NB4 (cell line): ENCODE measurements at regions not wholly inside any gene's neighbourhood (a gene's known extent, or its start where the extent isn't known, plus 50 kb on each side); places are given as distances from the start of the nearest gene placed in this dataset.

Experiments used
- MYC ChIP-seq: IDR thresholded peaks from 2 replicates; pipeline ENCODE4 v1.6.1; 2011; ENCODE audit warnings: low read depth, low read length
- POLR2A ChIP-seq: IDR thresholded peaks from 2 replicates; pipeline ENCODE4 v1.6.1; 2011; ENCODE audit warnings: mild to moderate bottlenecking; ENCODE audit not compliant: insufficient read length; ENCODE audit errors: extremely low read depth
- TF ChIP-seq, protein P1 (sequence below): IDR thresholded peaks from one replicate; pipeline ENCODE4 v1.5.1; 2012; ENCODE audit warnings: low read depth, low read length
- TF ChIP-seq, protein P2 (sequence below): IDR thresholded peaks from 2 replicates; pipeline ENCODE4 v1.6.1; 2011; ENCODE audit warnings: low read depth, low read length

DNA sequence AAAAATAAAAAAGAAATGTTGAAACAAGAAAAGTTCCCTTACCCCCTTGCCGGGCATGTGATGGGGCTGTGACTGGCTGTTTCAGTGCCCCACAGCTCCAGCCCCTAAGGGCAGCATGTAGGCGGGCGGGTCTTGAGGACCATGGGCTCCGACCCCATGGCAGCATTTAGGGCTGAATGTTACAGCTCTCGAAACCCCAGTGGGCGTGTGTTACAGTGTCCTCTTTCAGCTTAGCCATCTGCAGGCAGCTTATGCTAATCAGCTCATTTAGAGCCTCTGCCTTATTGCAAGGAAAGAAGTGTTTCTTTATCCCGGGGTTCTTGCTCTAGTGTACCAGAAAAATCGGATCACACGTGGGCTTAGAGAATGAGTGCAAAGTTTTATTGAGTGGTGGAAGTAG, 497.4 kb upstream of the CYLC2 start:
- TF ChIP-seq, protein P1, sequence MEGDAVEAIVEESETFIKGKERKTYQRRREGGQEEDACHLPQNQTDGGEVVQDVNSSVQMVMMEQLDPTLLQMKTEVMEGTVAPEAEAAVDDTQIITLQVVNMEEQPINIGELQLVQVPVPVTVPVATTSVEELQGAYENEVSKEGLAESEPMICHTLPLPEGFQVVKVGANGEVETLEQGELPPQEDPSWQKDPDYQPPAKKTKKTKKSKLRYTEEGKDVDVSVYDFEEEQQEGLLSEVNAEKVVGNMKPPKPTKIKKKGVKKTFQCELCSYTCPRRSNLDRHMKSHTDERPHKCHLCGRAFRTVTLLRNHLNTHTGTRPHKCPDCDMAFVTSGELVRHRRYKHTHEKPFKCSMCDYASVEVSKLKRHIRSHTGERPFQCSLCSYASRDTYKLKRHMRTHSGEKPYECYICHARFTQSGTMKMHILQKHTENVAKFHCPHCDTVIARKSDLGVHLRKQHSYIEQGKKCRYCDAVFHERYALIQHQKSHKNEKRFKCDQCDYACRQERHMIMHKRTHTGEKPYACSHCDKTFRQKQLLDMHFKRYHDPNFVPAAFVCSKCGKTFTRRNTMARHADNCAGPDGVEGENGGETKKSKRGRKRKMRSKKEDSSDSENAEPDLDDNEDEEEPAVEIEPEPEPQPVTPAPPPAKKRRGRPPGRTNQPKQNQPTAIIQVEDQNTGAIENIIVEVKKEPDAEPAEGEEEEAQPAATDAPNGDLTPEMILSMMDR = no peak
- TF ChIP-seq, protein P2, sequence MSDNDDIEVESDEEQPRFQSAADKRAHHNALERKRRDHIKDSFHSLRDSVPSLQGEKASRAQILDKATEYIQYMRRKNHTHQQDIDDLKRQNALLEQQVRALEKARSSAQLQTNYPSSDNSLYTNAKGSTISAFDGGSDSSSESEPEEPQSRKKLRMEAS = no peak
- TF ChIP-seq POLR2A (no peak), MYC (no peak)
